GM12878 (cell line): ENCODE measurements at regions not wholly inside any gene's neighbourhood (a gene's known extent, or its start where the extent isn't known, plus 50 kb on each side); places are given as distances from the start of the nearest gene placed in this dataset.

ENCODE experiments used
- ATAC-seq: fragments of 200-7000 bp; cut with Tn5 transposase; 3 replicates; pipeline ENCODE4 v1.9.1; 2020; ENCODE audit warnings: mild to moderate bottlenecking, moderate library complexity
- BruUV-seq: library from RNA; stranded (reverse); fragments of 400-500 nt; replicated peaks from 2 replicates; lab custom pipeline; 2021; lab: Mats Ljungman, UMichigan
- CTCF ChIA-PET: fragments of 300-600 bp; sonication (Branson Sonifier 250); formaldehyde crosslinking; extraction: SDS; loops from one replicate; lab custom pipeline; 2021; ENCODE audit warnings: inconsistent platforms; lab: Yijun Ruan, JAX
- POLR2A ChIA-PET: fragments of 350-600 bp; formaldehyde crosslinking; extraction: SDS; loops from one replicate; lab custom pipeline; 2021; ENCODE audit warnings: inconsistent platforms; lab: Charles Lee
- RAD21 ChIA-PET: fragments of 300-600 bp; sonication (Branson Sonifier 250); formaldehyde crosslinking; loops from one replicate; lab custom pipeline; 2023; ENCODE audit warnings: antibody characterized with exemption; ENCODE audit not compliant: unreplicated experiment; lab: Charles Lee
- SMC1A ChIA-PET: fragments of 300-600 bp; sonication (Branson Sonifier 250); formaldehyde crosslinking; loops from one replicate; lab custom pipeline; 2023; ENCODE audit not compliant: unreplicated experiment, uncharacterized antibody; lab: Charles Lee
- DNase-seq: peaks from one replicate; pipeline ENCODE4 v3.0.0-alpha.2; 2011; ENCODE audit warnings: low read depth, low spot score
- FAIRE-seq: peaks from 3 replicates; lab custom pipeline; 2011; peaks lifted over from hg19 to GRCh38; lab: Jason Lieb, UNC
- H2AFZ ChIP-seq: 2 replicates; pipeline ENCODE4 v1.6.0; 2011; ENCODE audit warnings: low read depth, low read length, control low read depth; ENCODE audit not compliant: control insufficient read depth
- H3K27ac ChIP-seq: 2 replicates; pipeline ENCODE4 v1.5.1; 2011; ENCODE audit warnings: control low read depth; ENCODE audit not compliant: control insufficient read depth, insufficient read depth
- H3K27me3 ChIP-seq, 2 experiments: replicated peaks in 1 of 2; 2 replicates each; pipeline versions ENCODE4 v1.6.0 to v1.6.1; 2011; ENCODE audit warnings: low read length in 1 of 2; ENCODE audit not compliant: control insufficient read depth in 2 of 2, insufficient read depth in 2 of 2
- H3K36me3 ChIP-seq, 2 experiments: 2 replicates each; pipeline ENCODE4 v1.5.1; 2011; ENCODE audit warnings: low read length in 1 of 2; ENCODE audit not compliant: control insufficient read depth in 2 of 2, insufficient read depth in 2 of 2
- H3K4me1 ChIP-seq: 2 replicates; pipeline ENCODE4 v1.6.1; 2011; ENCODE audit warnings: mild to moderate bottlenecking, low read length, moderate library complexity, mixed read lengths; ENCODE audit not compliant: control insufficient read depth, insufficient read depth
- H3K4me2 ChIP-seq: 2 replicates; pipeline ENCODE4 v1.6.0; 2011; ENCODE audit warnings: control low read depth; ENCODE audit not compliant: control insufficient read depth, insufficient read depth
- H3K4me3 ChIP-seq: fragments of 200-600 bp; sonication (generic); 2 replicates; pipeline ENCODE4 v1.5.1; 2016
- H3K79me2 ChIP-seq: 2 replicates; pipeline ENCODE4 v1.6.0; 2011; ENCODE audit warnings: low read length; ENCODE audit not compliant: control insufficient read depth, insufficient read depth
- H3K9ac ChIP-seq: 2 replicates; pipeline ENCODE4 v1.8.0; 2011; ENCODE audit warnings: low read length, control low read depth, mixed read lengths; ENCODE audit not compliant: control insufficient read depth, insufficient read depth
- H3K9me3 ChIP-seq: replicated peaks from 3 replicates; pipeline ENCODE4 v1.5.1; 2011; ENCODE audit warnings: mild to moderate bottlenecking, low read length; ENCODE audit not compliant: control insufficient read depth, insufficient read depth
- H4K20me1 ChIP-seq: 2 replicates; pipeline ENCODE4 v1.6.0; 2011; ENCODE audit not compliant: control insufficient read depth, insufficient read depth
- CHD4 ChIP-seq: fragments of 200-600 bp; sonication (generic); IDR thresholded peaks from 2 replicates; pipeline ENCODE4 v1.6.1; 2016; ENCODE audit warnings: mild to moderate bottlenecking
- CREB1 ChIP-seq: IDR thresholded peaks from 2 replicates; pipeline ENCODE4 v1.6.1; 2012; ENCODE audit warnings: low read depth, mild to moderate bottlenecking, inconsistent platforms
- EED ChIP-seq: sonication (generic); IDR thresholded peaks from 2 replicates; pipeline ENCODE4 v1.6.1; 2016; ENCODE audit warnings: antibody characterized with exemption, low read depth
- LARP7 ChIP-seq: fragments of 450-650 bp; IDR thresholded peaks from 2 replicates; pipeline ENCODE4 v1.6.1; 2017; ENCODE audit warnings: mild to moderate bottlenecking
- NR2F1 ChIP-seq: fragments of 450-650 bp; conservative IDR thresholded peaks from 2 replicates; pipeline ENCODE4 v1.6.1; 2017; ENCODE audit warnings: mild to moderate bottlenecking
- PML ChIP-seq: IDR thresholded peaks from 2 replicates; pipeline ENCODE4 v1.6.1; 2012; ENCODE audit warnings: low read length, inconsistent platforms
- RB1 ChIP-seq: fragments of 450-650 bp; formaldehyde crosslinking; IDR thresholded peaks from 2 replicates; pipeline ENCODE4 v1.6.1; 2017; ENCODE audit warnings: mild to moderate bottlenecking, borderline replicate concordance
- SIN3A ChIP-seq: IDR thresholded peaks from 2 replicates; pipeline ENCODE4 v1.6.1; 2012; ENCODE audit warnings: low read depth, low read length, improper control_type of control experiment
- ZSCAN29 ChIP-seq: fragments of 450-650 bp; IDR thresholded peaks from 2 replicates; pipeline ENCODE4 v1.6.1; 2017; ENCODE audit warnings: mild to moderate bottlenecking, moderate library complexity
- WGBS: methylation state at CpG from one replicate; pipeline ENCODE4 v1.1.6; 2016; ENCODE audit warnings: low lambda C conversion rate; ENCODE audit not compliant: insufficient replicate concordance, insufficient coverage; ENCODE audit errors: missing lambda C conversion rate; 5-methylcytosine and 5-hydroxymethylcytosine counted together
- in situ Hi-C: fragments of 300-500 bp; cut with MboI; formaldehyde crosslinking; loops from 9 replicates; pipeline ENCODE4 v1.14.3; 2018; ENCODE audit warnings: mixed read lengths
- intact Hi-C: fragments of 100-400 bp; cut with micrococcal nuclease; formaldehyde crosslinking; loops from one replicate; pipeline ENCODE4 v1.14.2; 2022; ENCODE audit not compliant: unreplicated experiment
- TF ChIP-seq, protein P1 (sequence below): IDR thresholded peaks from 2 replicates; pipeline ENCODE4 v1.6.1; 2012; ENCODE audit warnings: low read length, inconsistent platforms
- TF ChIP-seq, protein P2 (sequence below): fragments of 450-650 bp; IDR thresholded peaks from 2 replicates; pipeline ENCODE4 v1.6.1; 2017; ENCODE audit warnings: mild to moderate bottlenecking, moderate library complexity
- TF ChIP-seq, protein P3 (sequence below): fragments of 450-650 bp; IDR thresholded peaks from 2 replicates; pipeline ENCODE4 v1.6.1; 2016; ENCODE audit warnings: mild to moderate bottlenecking
- TF ChIP-seq, protein P4 (sequence below): fragments of 450-650 bp; IDR thresholded peaks from 2 replicates; pipeline ENCODE4 v1.6.1; 2018; ENCODE audit warnings: borderline replicate concordance, mild to moderate bottlenecking; ENCODE audit not compliant: partially characterized antibody
- TF ChIP-seq, protein P5 (sequence below): fragments of 450-650 bp; IDR thresholded peaks from 2 replicates; pipeline ENCODE4 v1.6.1; 2017; ENCODE audit warnings: antibody characterized with exemption, mild to moderate bottlenecking, moderate library complexity

DNA sequence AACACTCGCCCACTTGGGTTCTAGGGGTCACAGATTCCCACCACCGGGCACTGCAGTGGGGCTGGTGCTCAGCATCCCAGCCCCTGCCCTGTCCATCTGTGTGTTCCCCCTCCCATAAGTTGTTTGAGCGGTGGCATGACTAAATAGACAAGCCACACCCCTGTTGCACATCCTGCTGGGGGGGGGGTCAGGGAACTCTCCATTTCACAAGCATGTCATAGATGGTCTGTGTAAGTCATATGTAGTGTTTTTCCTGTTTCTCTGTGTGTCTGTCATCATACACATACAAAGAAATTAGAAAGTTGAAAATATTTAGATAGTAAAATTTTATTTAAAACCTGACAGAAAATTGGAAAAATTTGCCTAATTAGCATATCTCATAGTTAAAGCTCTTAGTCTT lies 270.2 kb downstream of the IPO8 start:
- H4K20me1 ChIP-seq = no peaks in the 10 kb centered on the region
- H3K27me3 ChIP-seq = no peaks in the 10 kb centered on the region
- WGBS = 15% methylated on average over 3 of the region's 3 CpGs
- no peak for FAIRE-seq
- no peaks in the 10 kb centered on the region for H3K36me3 ChIP-seq
- BruUV-seq = no TSS peak
- no peak for DNase-seq
- H3K4me1 ChIP-seq = no peaks in the 10 kb centered on the region
- ChIA-PET POLR2A (no interaction called here), RAD21 (no interaction called here), SMC1A (no interaction called here), CTCF (no interaction called here)
- H3K27ac ChIP-seq = no peak overlapping the region
- no peak for ATAC-seq
- H3K9me3 ChIP-seq = no peaks in the 10 kb centered on the region
- H3K4me2 ChIP-seq = no peak overlapping the region
- H2AFZ ChIP-seq = no peak overlapping the region
- no peaks in the 10 kb centered on the region for H3K79me2 ChIP-seq
- intact Hi-C loops (no loop called here), in situ Hi-C loops (no loop called here)
- no peak overlapping the region for H3K4me3 ChIP-seq
- no peak overlapping the region for H3K9ac ChIP-seq
- TF ChIP-seq EED (no peak), ZSCAN29 (no peak), PML (no peak), NR2F1 (no peak), LARP7 (no peak), RB1 (no peak), CHD4 (no peak), CREB1 (no peak), SIN3A (no peak)
- TF ChIP-seq, protein P1, sequence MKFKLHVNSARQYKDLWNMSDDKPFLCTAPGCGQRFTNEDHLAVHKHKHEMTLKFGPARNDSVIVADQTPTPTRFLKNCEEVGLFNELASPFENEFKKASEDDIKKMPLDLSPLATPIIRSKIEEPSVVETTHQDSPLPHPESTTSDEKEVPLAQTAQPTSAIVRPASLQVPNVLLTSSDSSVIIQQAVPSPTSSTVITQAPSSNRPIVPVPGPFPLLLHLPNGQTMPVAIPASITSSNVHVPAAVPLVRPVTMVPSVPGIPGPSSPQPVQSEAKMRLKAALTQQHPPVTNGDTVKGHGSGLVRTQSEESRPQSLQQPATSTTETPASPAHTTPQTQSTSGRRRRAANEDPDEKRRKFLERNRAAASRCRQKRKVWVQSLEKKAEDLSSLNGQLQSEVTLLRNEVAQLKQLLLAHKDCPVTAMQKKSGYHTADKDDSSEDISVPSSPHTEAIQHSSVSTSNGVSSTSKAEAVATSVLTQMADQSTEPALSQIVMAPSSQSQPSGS = no peak
- TF ChIP-seq, protein P2, sequence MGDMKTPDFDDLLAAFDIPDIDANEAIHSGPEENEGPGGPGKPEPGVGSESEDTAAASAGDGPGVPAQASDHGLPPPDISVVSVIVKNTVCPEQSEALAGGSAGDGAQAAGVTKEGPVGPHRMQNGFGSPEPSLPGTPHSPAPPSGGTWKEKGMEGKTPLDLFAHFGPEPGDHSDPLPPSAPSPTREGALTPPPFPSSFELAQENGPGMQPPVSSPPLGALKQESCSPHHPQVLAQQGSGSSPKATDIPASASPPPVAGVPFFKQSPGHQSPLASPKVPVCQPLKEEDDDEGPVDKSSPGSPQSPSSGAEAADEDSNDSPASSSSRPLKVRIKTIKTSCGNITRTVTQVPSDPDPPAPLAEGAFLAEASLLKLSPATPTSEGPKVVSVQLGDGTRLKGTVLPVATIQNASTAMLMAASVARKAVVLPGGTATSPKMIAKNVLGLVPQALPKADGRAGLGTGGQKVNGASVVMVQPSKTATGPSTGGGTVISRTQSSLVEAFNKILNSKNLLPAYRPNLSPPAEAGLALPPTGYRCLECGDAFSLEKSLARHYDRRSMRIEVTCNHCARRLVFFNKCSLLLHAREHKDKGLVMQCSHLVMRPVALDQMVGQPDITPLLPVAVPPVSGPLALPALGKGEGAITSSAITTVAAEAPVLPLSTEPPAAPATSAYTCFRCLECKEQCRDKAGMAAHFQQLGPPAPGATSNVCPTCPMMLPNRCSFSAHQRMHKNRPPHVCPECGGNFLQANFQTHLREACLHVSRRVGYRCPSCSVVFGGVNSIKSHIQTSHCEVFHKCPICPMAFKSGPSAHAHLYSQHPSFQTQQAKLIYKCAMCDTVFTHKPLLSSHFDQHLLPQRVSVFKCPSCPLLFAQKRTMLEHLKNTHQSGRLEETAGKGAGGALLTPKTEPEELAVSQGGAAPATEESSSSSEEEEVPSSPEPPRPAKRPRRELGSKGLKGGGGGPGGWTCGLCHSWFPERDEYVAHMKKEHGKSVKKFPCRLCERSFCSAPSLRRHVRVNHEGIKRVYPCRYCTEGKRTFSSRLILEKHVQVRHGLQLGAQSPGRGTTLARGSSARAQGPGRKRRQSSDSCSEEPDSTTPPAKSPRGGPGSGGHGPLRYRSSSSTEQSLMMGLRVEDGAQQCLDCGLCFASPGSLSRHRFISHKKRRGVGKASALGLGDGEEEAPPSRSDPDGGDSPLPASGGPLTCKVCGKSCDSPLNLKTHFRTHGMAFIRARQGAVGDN = no peak
- TF ChIP-seq, protein P3, sequence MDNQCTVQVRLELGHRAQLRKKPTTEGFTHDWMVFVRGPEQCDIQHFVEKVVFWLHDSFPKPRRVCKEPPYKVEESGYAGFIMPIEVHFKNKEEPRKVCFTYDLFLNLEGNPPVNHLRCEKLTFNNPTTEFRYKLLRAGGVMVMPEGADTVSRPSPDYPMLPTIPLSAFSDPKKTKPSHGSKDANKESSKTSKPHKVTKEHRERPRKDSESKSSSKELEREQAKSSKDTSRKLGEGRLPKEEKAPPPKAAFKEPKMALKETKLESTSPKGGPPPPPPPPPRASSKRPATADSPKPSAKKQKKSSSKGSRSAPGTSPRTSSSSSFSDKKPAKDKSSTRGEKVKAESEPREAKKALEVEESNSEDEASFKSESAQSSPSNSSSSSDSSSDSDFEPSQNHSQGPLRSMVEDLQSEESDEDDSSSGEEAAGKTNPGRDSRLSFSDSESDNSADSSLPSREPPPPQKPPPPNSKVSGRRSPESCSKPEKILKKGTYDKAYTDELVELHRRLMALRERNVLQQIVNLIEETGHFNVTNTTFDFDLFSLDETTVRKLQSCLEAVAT = no peak
- TF ChIP-seq, protein P4, sequence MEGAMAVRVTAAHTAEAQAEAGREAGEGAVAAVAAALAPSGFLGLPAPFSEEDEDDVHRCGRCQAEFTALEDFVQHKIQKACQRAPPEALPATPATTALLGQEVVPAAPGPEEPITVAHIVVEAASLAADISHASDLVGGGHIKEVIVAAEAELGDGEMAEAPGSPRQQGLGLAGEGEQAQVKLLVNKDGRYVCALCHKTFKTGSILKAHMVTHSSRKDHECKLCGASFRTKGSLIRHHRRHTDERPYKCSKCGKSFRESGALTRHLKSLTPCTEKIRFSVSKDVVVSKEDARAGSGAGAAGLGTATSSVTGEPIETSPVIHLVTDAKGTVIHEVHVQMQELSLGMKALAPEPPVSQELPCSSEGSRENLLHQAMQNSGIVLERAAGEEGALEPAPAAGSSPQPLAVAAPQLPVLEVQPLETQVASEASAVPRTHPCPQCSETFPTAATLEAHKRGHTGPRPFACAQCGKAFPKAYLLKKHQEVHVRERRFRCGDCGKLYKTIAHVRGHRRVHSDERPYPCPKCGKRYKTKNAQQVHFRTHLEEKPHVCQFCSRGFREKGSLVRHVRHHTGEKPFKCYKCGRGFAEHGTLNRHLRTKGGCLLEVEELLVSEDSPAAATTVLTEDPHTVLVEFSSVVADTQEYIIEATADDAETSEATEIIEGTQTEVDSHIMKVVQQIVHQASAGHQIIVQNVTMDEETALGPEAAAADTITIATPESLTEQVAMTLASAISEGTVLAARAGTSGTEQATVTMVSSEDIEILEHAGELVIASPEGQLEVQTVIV = no peak
- TF ChIP-seq, protein P5, sequence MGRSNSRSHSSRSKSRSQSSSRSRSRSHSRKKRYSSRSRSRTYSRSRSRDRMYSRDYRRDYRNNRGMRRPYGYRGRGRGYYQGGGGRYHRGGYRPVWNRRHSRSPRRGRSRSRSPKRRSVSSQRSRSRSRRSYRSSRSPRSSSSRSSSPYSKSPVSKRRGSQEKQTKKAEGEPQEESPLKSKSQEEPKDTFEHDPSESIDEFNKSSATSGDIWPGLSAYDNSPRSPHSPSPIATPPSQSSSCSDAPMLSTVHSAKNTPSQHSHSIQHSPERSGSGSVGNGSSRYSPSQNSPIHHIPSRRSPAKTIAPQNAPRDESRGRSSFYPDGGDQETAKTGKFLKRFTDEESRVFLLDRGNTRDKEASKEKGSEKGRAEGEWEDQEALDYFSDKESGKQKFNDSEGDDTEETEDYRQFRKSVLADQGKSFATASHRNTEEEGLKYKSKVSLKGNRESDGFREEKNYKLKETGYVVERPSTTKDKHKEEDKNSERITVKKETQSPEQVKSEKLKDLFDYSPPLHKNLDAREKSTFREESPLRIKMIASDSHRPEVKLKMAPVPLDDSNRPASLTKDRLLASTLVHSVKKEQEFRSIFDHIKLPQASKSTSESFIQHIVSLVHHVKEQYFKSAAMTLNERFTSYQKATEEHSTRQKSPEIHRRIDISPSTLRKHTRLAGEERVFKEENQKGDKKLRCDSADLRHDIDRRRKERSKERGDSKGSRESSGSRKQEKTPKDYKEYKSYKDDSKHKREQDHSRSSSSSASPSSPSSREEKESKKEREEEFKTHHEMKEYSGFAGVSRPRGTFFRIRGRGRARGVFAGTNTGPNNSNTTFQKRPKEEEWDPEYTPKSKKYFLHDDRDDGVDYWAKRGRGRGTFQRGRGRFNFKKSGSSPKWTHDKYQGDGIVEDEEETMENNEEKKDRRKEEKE = no peak
